ENCODE measurements at regions not wholly inside any gene's neighbourhood (a gene's known extent, or its start where the extent isn't known, plus 50 kb on each side); places are given as distances from the start of the nearest gene placed in this dataset.
"Not testable (repeated sequence)": the region's sequence is repeated elsewhere in the genome, so short reads cannot be mapped to it uniquely, and the experiment has no call there.

DNA sequence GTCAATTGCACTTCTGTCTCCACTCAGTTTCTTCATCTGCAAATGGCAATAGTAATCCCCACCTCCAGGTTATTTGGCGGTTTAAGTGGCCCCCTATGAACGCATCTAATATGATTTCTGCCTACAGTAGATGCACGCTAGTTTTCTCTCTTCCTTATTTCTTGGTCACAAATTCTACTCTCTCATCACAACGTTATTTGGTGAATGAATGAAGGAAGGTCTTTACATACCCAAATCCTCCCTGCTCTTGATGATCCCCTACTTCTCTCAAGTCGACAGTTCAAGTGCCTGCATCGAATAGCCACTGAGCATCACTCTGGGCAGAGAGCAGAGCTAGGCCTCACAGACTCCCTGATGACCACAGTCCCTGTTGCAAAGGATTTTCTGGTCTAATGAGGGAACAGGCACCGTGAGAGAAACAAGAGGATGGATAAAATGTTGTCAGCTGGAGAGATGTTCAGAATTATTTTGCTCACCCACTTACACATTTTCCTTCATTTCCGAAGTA is 181.2 kb upstream of the SMAD3 start:
- no peak for DNase-seq (ENCODE audit: low read depth)

DNA sequence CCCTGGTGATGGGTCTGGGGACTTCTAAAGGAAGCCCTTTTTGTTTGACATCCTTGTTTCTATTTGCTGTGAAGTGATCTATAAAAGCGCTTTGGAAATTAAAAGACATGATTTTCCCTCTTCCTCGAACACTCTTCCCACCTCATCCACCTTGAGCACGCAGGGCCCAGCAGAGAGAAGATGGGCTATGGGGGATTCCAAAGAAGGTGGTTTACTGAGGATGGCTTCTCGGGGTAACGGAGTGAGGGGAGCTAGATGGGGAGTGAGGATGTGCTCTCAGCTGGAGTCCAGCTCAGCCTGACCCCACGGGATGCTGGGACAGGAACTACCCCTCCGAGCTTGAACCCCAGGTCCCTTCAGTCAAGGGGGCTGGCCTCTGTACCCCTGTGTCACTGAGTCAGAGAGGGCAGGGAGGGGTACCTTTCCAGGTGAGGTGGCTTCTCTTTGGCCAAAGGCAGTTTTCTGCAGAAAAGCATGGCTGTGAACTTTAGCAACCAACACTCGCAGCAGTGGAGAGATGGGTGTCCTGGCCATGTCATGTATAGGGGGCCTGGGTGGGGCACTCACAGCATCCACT is 180.7 kb upstream of the SMAD3 start:
- DNase-seq (ENCODE audit: low read depth): no peak

DNA sequence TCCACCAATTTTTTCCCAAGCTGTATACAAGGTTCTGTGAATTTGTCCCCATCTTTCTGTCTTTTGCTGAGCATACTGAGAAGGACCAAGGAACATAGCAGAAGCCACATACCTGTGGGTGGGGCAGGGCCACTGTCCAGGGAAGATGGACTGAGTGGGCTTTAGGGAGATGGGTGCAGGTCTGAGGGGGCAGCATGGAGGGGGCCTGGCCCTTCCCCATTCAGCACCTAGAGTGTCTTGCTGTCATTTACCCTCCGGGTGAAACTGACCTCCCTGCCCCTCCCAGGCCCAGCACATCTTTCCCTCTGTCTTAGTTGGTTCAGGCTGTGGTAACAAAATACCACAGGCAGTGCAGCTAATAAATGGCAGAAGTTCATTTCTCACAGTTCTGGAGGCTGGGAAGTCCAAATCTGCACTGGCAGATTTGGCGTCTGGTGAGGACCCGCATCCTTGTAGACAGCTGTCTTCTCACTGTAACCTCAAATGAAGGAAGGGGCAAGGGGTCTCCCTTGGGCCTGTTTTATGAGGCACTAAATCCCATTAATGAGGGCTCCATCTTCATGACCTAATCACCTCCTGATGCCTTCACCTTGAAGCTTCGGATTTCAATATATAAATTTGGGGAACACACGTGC is 180.0 kb upstream of the SMAD3 start:
- DNase-seq (ENCODE audit: low read depth): no peak

DNA sequence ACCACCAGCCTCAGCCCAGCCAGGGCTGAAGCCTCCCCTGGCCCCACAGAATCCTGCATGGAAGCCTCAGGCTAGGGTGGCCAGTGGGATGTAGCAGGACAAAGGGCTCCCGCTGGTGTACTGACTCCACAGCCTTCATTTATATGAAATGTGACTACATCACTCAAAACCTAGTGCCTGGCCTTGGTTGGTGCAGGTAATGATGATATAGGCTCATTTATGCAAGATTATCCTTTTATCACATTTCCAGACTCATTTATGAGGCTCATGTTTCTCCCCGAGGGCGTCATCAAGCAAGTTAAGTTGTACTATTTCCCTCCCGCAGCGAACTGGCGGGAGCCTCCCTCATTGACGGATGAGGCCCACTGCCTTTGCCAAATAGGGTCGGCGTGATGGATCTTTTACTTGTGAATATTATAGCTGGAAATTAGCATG is 179.1 kb upstream of the SMAD3 start:
- DNase-seq (ENCODE audit: low read depth): no peak

GRCh38 chr15:66886686-66887273 is 178.6 kb upstream of the SMAD3 start:
- DNase-seq (ENCODE audit: low read depth): no peak

DNA sequence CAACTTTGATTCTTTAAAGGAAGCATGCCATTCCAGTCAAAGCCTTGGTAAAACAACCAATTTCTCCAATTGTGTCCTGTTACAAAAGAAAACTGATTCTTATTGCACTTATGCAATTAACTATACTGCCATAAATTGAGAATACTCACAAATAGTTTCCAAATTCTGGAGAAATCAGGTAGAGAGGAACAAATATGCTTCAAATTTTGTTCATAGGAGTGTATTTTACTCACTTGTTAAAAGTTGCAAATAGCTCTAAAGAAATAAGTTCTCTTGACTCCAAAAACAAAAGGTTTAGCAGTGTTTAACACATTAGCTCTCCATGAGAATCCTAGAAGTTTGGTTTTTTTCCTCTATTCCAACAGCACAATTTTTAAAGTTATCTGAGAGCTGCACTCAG is 176.1 kb upstream of the SMAD3 start:
- not testable (repeated sequence) for DNase-seq (ENCODE audit: low read depth)

DNA sequence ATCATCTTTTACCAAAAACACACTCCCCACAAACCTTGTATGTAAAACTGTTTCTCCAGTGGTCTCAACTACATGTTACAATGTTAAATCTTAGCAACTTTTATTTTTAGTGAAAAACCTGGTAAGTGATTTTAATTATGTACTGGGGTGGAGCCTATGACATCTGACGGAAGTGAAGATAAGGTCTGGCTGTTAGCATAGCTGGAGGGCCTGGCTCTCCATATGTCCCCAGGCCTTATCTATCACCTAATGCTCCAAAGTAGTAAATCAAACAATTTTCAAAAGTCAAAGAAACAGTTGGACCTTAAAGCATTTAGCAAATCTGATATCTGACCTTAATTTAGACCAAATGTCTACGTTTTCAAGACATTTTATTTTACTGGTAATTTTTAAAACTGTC is 173.6 kb upstream of the SMAD3 start:
- DNase-seq (ENCODE audit: low read depth): no peak

DNA sequence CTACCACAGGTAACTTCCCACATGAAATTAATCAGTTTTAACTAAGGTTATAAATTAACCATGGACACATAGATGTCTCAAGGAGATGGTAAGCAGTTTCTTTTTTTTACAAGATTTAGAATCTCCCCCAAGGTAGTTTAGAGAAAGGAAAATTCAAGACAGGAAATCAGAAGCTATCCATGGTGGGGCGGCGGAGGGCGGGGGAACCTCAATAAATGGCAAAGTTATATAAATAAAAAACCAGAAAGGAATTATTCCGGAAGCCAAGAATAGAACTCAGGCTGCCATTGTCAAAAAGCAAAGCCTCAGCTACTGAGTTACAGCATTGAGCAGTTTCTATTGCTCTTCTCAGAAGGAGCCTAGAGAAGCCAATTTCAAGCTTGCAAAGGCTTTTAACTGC is 172.1 kb upstream of the SMAD3 start:
- DNase-seq (ENCODE audit: low read depth): no peak

GRCh38 chr15:66894363-66894762 is 171.0 kb upstream of the SMAD3 start:
- DNase-seq (ENCODE audit: low read depth): no peak

DNA sequence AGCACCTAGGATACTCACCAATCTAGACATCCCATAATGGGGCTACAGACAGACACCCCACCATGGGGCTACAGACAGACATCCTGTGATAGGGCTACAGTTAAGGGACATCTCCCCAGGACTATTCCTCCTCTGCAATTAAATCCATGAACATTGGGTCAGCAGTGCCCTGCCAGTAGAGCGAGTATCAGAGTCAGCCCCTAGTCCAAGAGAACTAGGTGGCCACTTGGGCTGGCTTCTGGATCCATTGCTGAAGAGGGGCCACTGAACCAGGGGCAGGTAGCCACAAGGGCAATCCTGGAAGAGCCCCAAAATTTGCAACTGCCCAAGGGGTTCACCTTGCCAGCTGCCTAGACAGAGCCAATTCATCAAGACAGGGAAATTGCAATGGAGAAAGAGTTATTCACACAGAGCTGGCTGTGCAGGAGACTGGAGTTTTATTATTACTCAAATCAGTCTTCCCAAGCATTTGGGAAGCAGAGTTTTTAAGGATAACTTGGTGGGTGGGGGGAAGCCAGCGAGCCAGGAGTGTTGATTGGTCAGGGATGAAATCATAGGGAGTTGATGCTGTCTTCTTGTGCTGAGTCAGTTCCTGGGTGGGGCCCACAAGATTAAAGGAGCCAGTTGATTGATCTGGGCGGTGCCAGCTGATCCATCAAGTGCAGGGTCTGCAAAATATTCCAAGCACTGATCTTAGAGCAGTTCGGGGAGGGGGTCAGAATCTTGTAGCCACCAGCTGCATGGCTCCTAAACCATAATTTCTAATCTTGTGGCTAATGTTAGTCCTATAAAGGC is 170.2 kb upstream of the SMAD3 start:
- peak; percentile 31 for DNase-seq (ENCODE audit: low read depth)

DNA sequence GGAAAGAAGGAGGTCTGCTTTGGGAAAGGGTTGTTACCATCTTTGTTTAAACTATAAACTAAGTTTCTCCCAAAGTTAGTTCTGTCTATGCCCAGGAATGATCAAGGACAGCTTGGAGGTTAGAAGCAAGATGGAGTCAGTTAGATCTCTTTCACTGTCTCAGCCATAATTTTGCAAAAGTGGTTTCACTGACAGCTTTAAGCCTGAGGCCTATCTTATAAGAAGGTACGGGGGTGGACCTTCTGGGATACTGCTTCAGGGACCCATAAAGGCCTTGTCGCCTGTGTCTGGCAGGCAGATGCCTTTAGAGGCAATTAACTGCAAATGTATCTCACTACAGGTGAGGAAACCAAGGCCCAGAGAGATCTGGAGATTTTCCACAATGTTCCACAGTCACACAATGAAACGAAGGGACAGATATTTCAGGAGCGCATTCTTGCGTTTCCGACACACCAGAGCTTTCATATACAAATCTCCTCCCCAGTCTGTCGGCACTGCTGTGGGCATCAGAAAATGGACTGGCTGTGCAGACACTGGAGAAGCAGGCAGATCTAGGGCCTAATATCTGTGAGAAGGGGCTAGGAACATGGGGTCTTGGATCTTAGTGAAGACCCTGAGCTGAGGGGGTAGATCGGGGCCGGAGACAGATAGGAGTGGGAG is 169.5 kb upstream of the SMAD3 start:
- no peak for DNase-seq (ENCODE audit: low read depth)

DNA sequence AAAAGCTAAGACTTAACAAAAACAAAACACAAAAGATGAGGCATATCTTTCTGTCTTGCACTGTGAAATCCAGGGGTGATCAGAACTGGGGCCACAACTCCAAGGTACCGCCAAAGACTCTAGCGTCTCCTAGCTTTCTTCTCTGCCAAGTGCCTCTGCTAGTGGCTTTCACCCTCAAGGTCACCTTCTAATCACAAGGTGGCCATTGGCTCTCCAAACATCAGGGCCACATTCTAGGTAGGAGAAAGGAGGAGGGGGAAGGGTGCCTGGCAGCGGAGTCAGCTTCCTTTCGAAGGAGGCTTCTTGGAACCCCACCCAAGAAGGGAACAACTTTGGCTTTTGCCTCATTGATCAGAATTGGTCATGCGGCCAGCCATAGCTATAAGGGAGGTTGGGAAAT is 168.8 kb upstream of the SMAD3 start:
- no peak for DNase-seq (ENCODE audit: low read depth)

DNA sequence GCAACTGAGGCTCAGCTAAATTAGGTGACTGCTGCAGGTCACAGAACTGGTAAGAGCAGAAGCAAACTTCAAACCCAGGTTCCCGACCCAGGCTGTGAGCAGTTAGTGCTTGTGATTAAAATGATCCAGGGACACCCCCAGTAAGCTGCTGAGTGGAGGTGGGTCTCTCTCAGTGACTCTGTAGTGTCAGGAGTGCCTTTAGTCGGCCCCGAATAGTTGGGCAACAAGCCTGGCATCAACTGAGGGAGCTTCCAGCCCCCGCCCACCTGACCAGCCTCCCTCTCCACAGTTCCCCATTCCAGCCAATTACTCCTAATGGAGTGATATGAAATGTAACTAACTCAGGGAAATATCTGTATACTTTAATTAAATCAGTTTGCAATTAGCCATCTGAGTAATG is 168.0 kb upstream of the SMAD3 start:
- no peak for DNase-seq (ENCODE audit: low read depth)

- no peak for DNase-seq (ENCODE audit: low read depth)
Measured at GRCh38 chr15:66897971-66898370, 167.4 kb upstream of the SMAD3 start.

- no peak for DNase-seq (ENCODE audit: low read depth)
Measured at GRCh38 chr15:66898656-66899386, 166.6 kb upstream of the SMAD3 start.

DNA sequence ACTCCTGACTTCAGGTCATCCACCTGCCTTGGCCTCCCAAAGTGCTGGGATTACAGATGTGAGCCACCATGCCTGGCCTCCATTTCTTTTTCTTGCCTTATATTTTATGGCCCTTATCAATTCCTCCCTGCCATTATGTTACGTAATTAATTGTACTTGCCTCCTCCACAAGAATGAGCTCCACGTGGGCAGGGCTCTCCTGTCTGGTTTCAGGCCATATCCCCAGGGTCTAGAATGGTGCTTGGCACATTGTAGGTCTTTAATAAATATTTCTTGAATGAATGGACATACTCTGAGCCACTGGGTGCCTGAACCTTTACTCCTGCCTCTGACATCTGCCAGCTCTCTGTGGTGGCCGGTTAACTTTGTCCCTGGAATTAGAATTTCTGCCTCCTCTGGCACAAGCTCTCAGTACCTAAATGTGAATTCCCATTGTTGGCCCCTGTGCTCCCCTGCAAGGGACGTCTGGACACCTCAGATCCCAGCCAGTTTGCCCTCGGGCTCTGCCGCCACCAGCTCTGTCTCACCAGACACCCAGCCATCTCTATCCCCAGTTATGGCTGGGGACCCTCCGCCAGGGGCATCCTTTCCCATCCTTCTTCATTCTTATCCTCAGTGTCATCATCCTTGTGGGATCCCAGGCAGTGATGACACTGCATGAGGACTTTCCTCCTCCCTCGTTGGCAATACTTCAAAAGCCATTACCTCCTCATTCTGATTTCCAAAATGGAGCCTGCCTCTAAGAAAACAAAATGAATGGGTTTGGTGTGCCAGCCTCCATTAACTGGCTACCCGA is 165.6 kb upstream of the SMAD3 start:
- peak; percentile 91 for DNase-seq (ENCODE audit: low read depth)

- DNase-seq (ENCODE audit: low read depth): no peak
Measured at GRCh38 chr15:66900586-66901310, 164.7 kb upstream of the SMAD3 start.

- peak; percentile 58 for DNase-seq (ENCODE audit: low read depth)
Measured at GRCh38 chr15:66901336-66902100, 163.9 kb upstream of the SMAD3 start.

GRCh38 chr15:66905185-66905584 is 160.2 kb upstream of the SMAD3 start:
- DNase-seq (ENCODE audit: low read depth): no peak

Measured in ELR (cell line).